A549 (cell line): ENCODE measurements at regions not wholly inside any gene's neighbourhood (a gene's known extent, or its start where the extent isn't known, plus 50 kb on each side); places are given as distances from the start of the nearest gene placed in this dataset.

Source experiments
- ATAC-seq, 2 experiments: fragments of 200-7000 bp in 1 of 2; fragments of >200 bp in 1 of 2; cut with Nextera tagmentation in 1 of 2; cut with Tn5 transposase in 1 of 2; 3 replicates each; pipeline versions ENCODE4 v1.8.0 to v1.9.1; 2018 to 2020; ENCODE audit warnings: mild to moderate bottlenecking in 1 of 2, moderate library complexity in 1 of 2
- CTCF ChIA-PET: fragments of 300-600 bp; sonication (Branson Sonifier 250); formaldehyde crosslinking; extraction: SDS; loops from one replicate; lab custom pipeline; 2021; ENCODE audit warnings: antibody characterized with exemption, inconsistent platforms; lab: Yijun Ruan, JAX
- POLR2A ChIA-PET: fragments of 350-600 bp; formaldehyde crosslinking; extraction: SDS; loops from one replicate; lab custom pipeline; 2021; ENCODE audit warnings: antibody characterized with exemption, inconsistent platforms; lab: Yijun Ruan, JAX
- DNase-seq, 2 experiments: peaks; one replicate each; pipeline versions ENCODE4 v3.0.0 to v3.0.0-alpha.2; 2011 to 2016; ENCODE audit warnings: low read depth in 1 of 2, low spot score in 1 of 2
- FAIRE-seq: peaks from 2 replicates; lab custom pipeline; 2011; peaks lifted over from hg19 to GRCh38; lab: Jason Lieb, UNC
- H3K27ac ChIP-seq, 2 experiments: fragments of >200 bp; sonication (Bioruptor Twin); formaldehyde crosslinking; 3 replicates each; pipeline ENCODE4 v1.5.1; 2016 to 2017
- H3K4me1 ChIP-seq: fragments of >200 bp; sonication (Bioruptor Twin); formaldehyde crosslinking; 3 replicates; pipeline ENCODE4 v1.6.1; 2016
- H3K4me2 ChIP-seq: fragments of >200 bp; sonication (Bioruptor Twin); formaldehyde crosslinking; 3 replicates; pipeline ENCODE4 v1.6.1; 2016
- H3K4me3 ChIP-seq: fragments of >200 bp; sonication (Bioruptor Twin); formaldehyde crosslinking; 3 replicates; pipeline ENCODE4 v1.5.1; 2016
- H3K9me3 ChIP-seq: fragments of >200 bp; sonication (Bioruptor Twin); formaldehyde crosslinking; 3 replicates; pipeline ENCODE4 v1.6.1; 2016
- BHLHE40 ChIP-seq: IDR thresholded peaks from 2 replicates; pipeline ENCODE4 v1.6.1; 2012; ENCODE audit warnings: low read depth, low read length, inconsistent platforms
- CEBPB ChIP-seq, 2 experiments: fragments of >200 bp in 1 of 2; sonication (Bioruptor Twin) in 1 of 2; formaldehyde crosslinking in 1 of 2; IDR thresholded peaks; 2 replicates each; pipeline ENCODE4 v1.6.1; 2012 to 2016
- CHD2 ChIP-seq: fragments of 150-350 bp; IDR thresholded peaks from 2 replicates; pipeline ENCODE4 v1.6.1; 2014; ENCODE audit warnings: low read length; ENCODE audit not compliant: partially characterized antibody
- ESRRA ChIP-seq: fragments of 150-350 bp; IDR thresholded peaks from 2 replicates; pipeline ENCODE4 v1.6.1; 2014; ENCODE audit warnings: mild to moderate bottlenecking, low read length, borderline replicate concordance
- FOSL2 ChIP-seq, 2 experiments: fragments of 450-650 bp in 1 of 2; fragments of >200 bp in 1 of 2; sonication (Bioruptor Twin) in 1 of 2; formaldehyde crosslinking; IDR thresholded peaks; 2 replicates each; pipeline versions ENCODE4 v1.5.0 to v1.6.1; 2016 to 2020; ENCODE audit warnings: mild to moderate bottlenecking in 1 of 2, moderate library complexity in 1 of 2
- HEYL ChIP-seq: fragments of 250-450 bp; sonication (Bioruptor Pico); IDR thresholded peaks from 2 replicates; pipeline ENCODE4 v1.8.0; 2021; ENCODE audit warnings: mild to moderate bottlenecking, moderate library complexity
- JUN ChIP-seq, 2 experiments: fragments of >200 bp; sonication (Bioruptor Twin); formaldehyde crosslinking; IDR thresholded peaks; 2 replicates in 1 of 2; 3 replicates in 1 of 2; pipeline ENCODE4 v1.6.1; 2016 to 2017
- JUNB ChIP-seq: fragments of >200 bp; sonication (Bioruptor Twin); formaldehyde crosslinking; IDR thresholded peaks from 2 replicates; pipeline ENCODE4 v1.6.1; 2016
- MAFK ChIP-seq: fragments of 450-650 bp; IDR thresholded peaks from 2 replicates; pipeline ENCODE4 v1.6.1; 2014; ENCODE audit not compliant: partially characterized antibody
- MAX ChIP-seq: IDR thresholded peaks from 2 replicates; pipeline ENCODE4 v1.6.1; 2012
- MAZ ChIP-seq: fragments of 150-350 bp; IDR thresholded peaks from 2 replicates; pipeline ENCODE4 v1.6.1; 2014; ENCODE audit warnings: antibody characterized with exemption, low read depth, low read length, borderline replicate concordance
- MYC ChIP-seq: IDR thresholded peaks from 2 replicates; pipeline ENCODE4 v1.6.1; 2012; ENCODE audit warnings: mild to moderate bottlenecking, inconsistent platforms, low read length, improper control_type of control experiment, borderline replicate concordance
- NFE2L2 ChIP-seq: fragments of 150-350 bp; conservative IDR thresholded peaks from 2 replicates; pipeline ENCODE4 v1.6.1; 2014; ENCODE audit warnings: low read length
- NPAS2 ChIP-seq: fragments of 250-450 bp; sonication (Bioruptor Pico); IDR thresholded peaks from 2 replicates; pipeline ENCODE4 v1.8.0; 2022; ENCODE audit warnings: mild to moderate bottlenecking, moderate library complexity, borderline replicate concordance
- RARB ChIP-seq: fragments of 250-450 bp; sonication (Bioruptor Pico); IDR thresholded peaks from 2 replicates; pipeline ENCODE4 v1.8.0; 2021; ENCODE audit warnings: mild to moderate bottlenecking, moderate library complexity
- REST ChIP-seq: fragments of 200-600 bp; sonication (generic); IDR thresholded peaks from 2 replicates; pipeline ENCODE4 v1.6.1; 2016; ENCODE audit warnings: antibody characterized with exemption, mild to moderate bottlenecking, moderate library complexity
- RFX5 ChIP-seq: fragments of 450-650 bp; IDR thresholded peaks from 2 replicates; pipeline ENCODE4 v1.7.1; 2014; ENCODE audit warnings: antibody characterized with exemption, mild to moderate bottlenecking, moderate library complexity
- SMC3 ChIP-seq: fragments of >200 bp; sonication (Bioruptor Twin); formaldehyde crosslinking; IDR thresholded peaks from 3 replicates; pipeline ENCODE4 v1.6.1; 2018; ENCODE audit warnings: inconsistent platforms
- SREBF2 ChIP-seq: fragments of 450-650 bp; IDR thresholded peaks from 2 replicates; pipeline ENCODE4 v1.6.1; 2014; ENCODE audit warnings: mild to moderate bottlenecking, moderate library complexity
- TFCP2L1 ChIP-seq: fragments of 250-450 bp; sonication (Bioruptor Pico); IDR thresholded peaks from 2 replicates; pipeline ENCODE4 v1.5.0; 2021; ENCODE audit warnings: mild to moderate bottlenecking
- TP53 ChIP-seq: fragments of 250-450 bp; sonication (Bioruptor Pico); IDR thresholded peaks from 2 replicates; pipeline ENCODE4 v1.5.0; 2021; ENCODE audit warnings: mild to moderate bottlenecking, moderate library complexity
- ZFP36 ChIP-seq: fragments of 450-650 bp; IDR thresholded peaks from 2 replicates; pipeline ENCODE4 v1.6.1; 2014; ENCODE audit warnings: borderline replicate concordance; ENCODE audit not compliant: partially characterized antibody
- ZNF302 ChIP-seq: fragments of 250-450 bp; sonication (Bioruptor Pico); IDR thresholded peaks from 2 replicates; pipeline ENCODE4 v1.9.0; 2021; ENCODE audit warnings: inconsistent platforms, mild to moderate bottlenecking, moderate library complexity
- WGBS: methylation state at CpG from one replicate; pipeline ENCODE4 v1.1.6; 2017; ENCODE audit errors: missing lambda C conversion rate; 5-methylcytosine and 5-hydroxymethylcytosine counted together

GRCh38 chr10:93236393-93237040 is 162.8 kb downstream of the CYP26A1 start:
- CTCF ChIA-PET = interaction anchor here (1.0 to 1.1 kb wide), 2 partner anchors 13 to 33 kb away, joined by 3 read pairs; no protein-coding TSS in a partner anchor
- no peak overlapping the region for H3K4me2 ChIP-seq
- ATAC-seq (no peak; a peak in 1 of 6 replicates), DNase-seq (no peak), FAIRE-seq (no peak)
- no peaks in the 10 kb centered on the region for H3K9me3 ChIP-seq
- no peak for TF ChIP-seq SMC3
- TF ChIP-seq NFE2L2 = no peak
- no peak for TF ChIP-seq ZNF302 (CRISPR knock-in tag)
- TF ChIP-seq MAX = no peak
- TF ChIP-seq JUNB = no peak
- TF ChIP-seq JUN (IDR thresholded peaks at IDR 0.05) = no peak
- no peak for TF ChIP-seq SREBF2
- TF ChIP-seq REST = no peak
- no peak for TF ChIP-seq CHD2
- TF ChIP-seq RFX5 = no peak
- TF ChIP-seq MAZ = no peak
- no peak for TF ChIP-seq TFCP2L1 (CRISPR knock-in tag)
- TF ChIP-seq HEYL = no peak
- no peak for TF ChIP-seq RARB
- no peak for TF ChIP-seq MAFK
- TF ChIP-seq ESRRA = no peak
- no peak for TF ChIP-seq TP53 (CRISPR knock-in tag)
- TF ChIP-seq NPAS2 (CRISPR knock-in tag) = no peak
- no peak overlapping the region for H3K4me3 ChIP-seq
- H3K4me1 ChIP-seq = peaks cover 12% of the 10 kb centered on the region; the same call in 2 of the 3 replicates
- no peak overlapping the region for H3K27ac ChIP-seq
- 59% methylated on average over 4 of the region's 4 CpGs for WGBS
- POLR2A ChIA-PET = interaction anchor here (0.6 kb wide), 1 partner anchor 80 kb away, joined by 3 read pairs; no protein-coding TSS in a partner anchor

- no peak for TF ChIP-seq FOSL2 (IDR thresholded peaks at IDR 0.05)
- no peak for TF ChIP-seq FOSL2 (CRISPR knock-in tag; IDR thresholded peaks at IDR 0.05)
- TF ChIP-seq CEBPB (IDR thresholded peaks at IDR 0.05) = no peak
- no peak for TF ChIP-seq ZFP36
- TF ChIP-seq, all 56 proteins: peak for 0
- Histone ChIP-seq H3K9me3 (no peaks in the 10 kb centered on the region), H3K4me3 (no peak overlapping the region), H3K4me1 (peaks cover 18% of the 10 kb centered on the region), H3K4me2 (peak overlapping the region; percentile 40), H3K27ac (no peak overlapping the region; a peak in 1 of 6 replicates)
- ATAC-seq = 0 out of 6 replicates have a peak, but pooled peaks of 1 of the 2 experiments have one; percentile 23
- ChIA-PET CTCF (interaction anchor here (1.6 kb wide), 1 partner anchor 67 kb away, joined by 3 read pairs; no protein-coding TSS in a partner anchor), POLR2A (no interaction called here)
- DNase-seq = no peak
- no peak for FAIRE-seq
- 0% methylated on average over 1 of the region's 1 CpG for WGBS
Observed at GRCh38 chr10:93245147-93245546, 171.5 kb downstream of the CYP26A1 start.

- Histone ChIP-seq H3K9me3 (no peaks in the 10 kb centered on the region), H3K27ac (no peak overlapping the region), H3K4me2 (no peak overlapping the region), H3K4me3 (no peak overlapping the region), H3K4me1 (peaks cover 18% of the 10 kb centered on the region)
- DNase-seq (no peak), ATAC-seq (no peak), FAIRE-seq (no peak)
- POLR2A ChIA-PET = no interaction called here
- 77% methylated on average over 8 of the region's 8 CpGs for WGBS
- TF ChIP-seq MYC (no peak), BHLHE40 (no peak)
- CTCF ChIA-PET = no interaction called here
Observed at GRCh38 chr10:93245779-93246178, 172.1 kb downstream of the CYP26A1 start.
